ENCODE measurements at regions not wholly inside any gene's neighbourhood (a gene's known extent, or its start where the extent isn't known, plus 50 kb on each side); places are given as distances from the start of the nearest gene placed in this dataset.
"Not testable (repeated sequence)": the region's sequence is repeated elsewhere in the genome, so short reads cannot be mapped to it uniquely, and the experiment has no call there.

DNA sequence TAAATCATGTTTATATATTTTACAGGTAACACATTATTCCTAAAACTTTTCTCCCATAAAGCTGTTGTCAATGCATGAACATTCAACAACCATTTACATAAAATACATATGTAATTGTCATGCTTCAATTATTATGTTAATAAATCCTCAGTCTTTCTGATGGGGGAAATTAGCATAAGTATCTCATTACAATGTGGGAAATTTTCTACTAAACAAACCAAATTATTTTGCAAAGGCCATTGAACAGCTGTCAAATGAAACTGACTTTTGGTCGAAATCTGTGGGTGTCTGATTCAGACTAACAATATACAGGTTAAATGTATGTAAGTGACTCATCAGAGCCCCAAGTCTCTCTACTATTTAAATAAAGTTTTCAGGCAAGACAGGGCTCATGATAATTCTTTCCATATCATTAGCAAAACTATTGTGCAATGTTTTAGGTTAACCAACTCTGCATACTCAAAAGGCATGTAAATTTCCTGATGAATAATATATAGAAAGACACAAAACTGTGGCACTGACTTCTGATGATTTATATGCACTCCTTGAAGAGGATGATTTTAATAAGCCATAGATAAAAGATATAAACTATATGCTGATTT, 795.3 kb upstream of the AADAT start:
- CTCF ChIA-PET, result no interaction called here
- BruUV-seq (replicated peaks), result no TSS peak
- H3K4me1 Mint-ChIP-seq (ENCODE audit: low read depth, unreplicated experiment), result peaks cover 8% of the 10 kb centered on the region
- H3K27ac Mint-ChIP-seq (ENCODE audit: unreplicated experiment), result no peak overlapping the region
- no peaks in the 10 kb centered on the region for H3K36me3 Mint-ChIP-seq (ENCODE audit: insufficient read depth, unreplicated experiment)
- intact Hi-C loops (cut with micrococcal nuclease; ENCODE audit: unreplicated experiment), result no loop called here
- no peaks in the 10 kb centered on the region for H3K9me3 Mint-ChIP-seq (ENCODE audit: low read depth, unreplicated experiment)
- TF ChIP-seq, protein P1, sequence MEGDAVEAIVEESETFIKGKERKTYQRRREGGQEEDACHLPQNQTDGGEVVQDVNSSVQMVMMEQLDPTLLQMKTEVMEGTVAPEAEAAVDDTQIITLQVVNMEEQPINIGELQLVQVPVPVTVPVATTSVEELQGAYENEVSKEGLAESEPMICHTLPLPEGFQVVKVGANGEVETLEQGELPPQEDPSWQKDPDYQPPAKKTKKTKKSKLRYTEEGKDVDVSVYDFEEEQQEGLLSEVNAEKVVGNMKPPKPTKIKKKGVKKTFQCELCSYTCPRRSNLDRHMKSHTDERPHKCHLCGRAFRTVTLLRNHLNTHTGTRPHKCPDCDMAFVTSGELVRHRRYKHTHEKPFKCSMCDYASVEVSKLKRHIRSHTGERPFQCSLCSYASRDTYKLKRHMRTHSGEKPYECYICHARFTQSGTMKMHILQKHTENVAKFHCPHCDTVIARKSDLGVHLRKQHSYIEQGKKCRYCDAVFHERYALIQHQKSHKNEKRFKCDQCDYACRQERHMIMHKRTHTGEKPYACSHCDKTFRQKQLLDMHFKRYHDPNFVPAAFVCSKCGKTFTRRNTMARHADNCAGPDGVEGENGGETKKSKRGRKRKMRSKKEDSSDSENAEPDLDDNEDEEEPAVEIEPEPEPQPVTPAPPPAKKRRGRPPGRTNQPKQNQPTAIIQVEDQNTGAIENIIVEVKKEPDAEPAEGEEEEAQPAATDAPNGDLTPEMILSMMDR (IDR thresholded peaks at IDR 0.05; ENCODE audit: unreplicated experiment), result no peak
- no peaks in the 10 kb centered on the region for H3K27me3 Mint-ChIP-seq (ENCODE audit: unreplicated experiment)
- DNase-seq, result no peak
- H3K4me3 Mint-ChIP-seq (ENCODE audit: low read depth, unreplicated experiment), result no peak overlapping the region

DNA sequence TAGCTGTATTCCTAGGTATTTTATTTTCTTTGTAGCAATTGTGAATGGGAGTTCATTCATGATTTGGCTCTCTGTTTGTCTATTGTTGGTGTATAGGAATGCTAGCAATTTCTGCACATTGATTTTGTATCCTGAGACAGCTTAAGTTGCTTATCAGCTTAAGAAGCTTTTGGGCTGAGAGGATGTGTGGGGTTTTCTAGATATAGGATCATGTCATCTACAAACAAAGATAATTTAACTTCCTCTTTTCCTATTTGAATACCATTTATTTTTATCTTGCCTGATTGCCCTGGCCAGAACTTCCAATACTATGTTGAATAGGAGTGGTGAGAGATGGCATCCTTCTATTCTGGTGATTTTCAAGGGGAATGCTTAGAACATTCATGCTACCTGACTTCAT, 791.9 kb upstream of the AADAT start:
- H3K9me3 Mint-ChIP-seq (ENCODE audit: low read depth, unreplicated experiment); H3K27me3 Mint-ChIP-seq (ENCODE audit: unreplicated experiment); H3K36me3 Mint-ChIP-seq (ENCODE audit: insufficient read depth, unreplicated experiment); DNase-seq; H3K27ac Mint-ChIP-seq (ENCODE audit: unreplicated experiment); BruUV-seq (replicated peaks); intact Hi-C loops (cut with micrococcal nuclease; ENCODE audit: unreplicated experiment); H3K4me3 Mint-ChIP-seq (ENCODE audit: low read depth, unreplicated experiment); H3K4me1 Mint-ChIP-seq (ENCODE audit: low read depth, unreplicated experiment): not testable (repeated sequence)
- CTCF ChIA-PET, result interaction anchor here (0.7 kb wide), 1 partner anchor 69 kb away, joined by 3 read pairs; no protein-coding TSS in a partner anchor

DNA sequence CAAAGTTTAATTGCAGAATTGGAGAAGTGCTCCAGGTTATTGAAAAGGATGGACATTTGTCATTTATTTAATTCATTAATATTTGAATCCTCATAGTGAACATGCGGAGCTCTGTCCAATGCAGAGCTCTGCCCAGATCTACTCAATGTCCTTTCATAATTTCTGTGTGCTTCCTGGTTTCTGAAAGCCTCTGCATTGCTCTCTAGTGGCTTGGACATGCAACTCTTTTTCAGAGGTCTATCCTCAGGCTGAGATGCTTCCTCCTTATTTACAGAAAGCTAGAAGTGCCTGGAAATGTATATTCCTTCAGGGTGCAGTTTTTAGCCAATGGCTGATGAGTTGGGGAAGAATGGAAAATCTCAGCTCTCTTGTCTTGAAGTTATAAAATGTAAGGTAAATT, 786.1 kb upstream of the AADAT start:
- H3K9me3 Mint-ChIP-seq (ENCODE audit: low read depth, unreplicated experiment), result no peaks in the 10 kb centered on the region
- no peak overlapping the region for H3K4me3 Mint-ChIP-seq (ENCODE audit: low read depth, unreplicated experiment)
- DNase-seq, result no peak
- no peaks in the 10 kb centered on the region for H3K36me3 Mint-ChIP-seq (ENCODE audit: insufficient read depth, unreplicated experiment)
- H3K27me3 Mint-ChIP-seq (ENCODE audit: unreplicated experiment), result no peaks in the 10 kb centered on the region
- TF ChIP-seq, protein P1 (IDR thresholded peaks at IDR 0.05; ENCODE audit: unreplicated experiment), result no peak
- BruUV-seq (replicated peaks), result no TSS peak
- H3K27ac Mint-ChIP-seq (ENCODE audit: unreplicated experiment), result no peak overlapping the region
- intact Hi-C loops (cut with micrococcal nuclease; ENCODE audit: unreplicated experiment), result no loop called here
- no peaks in the 10 kb centered on the region for H3K4me1 Mint-ChIP-seq (ENCODE audit: low read depth, unreplicated experiment)
- CTCF ChIA-PET, result no interaction called here

DNA sequence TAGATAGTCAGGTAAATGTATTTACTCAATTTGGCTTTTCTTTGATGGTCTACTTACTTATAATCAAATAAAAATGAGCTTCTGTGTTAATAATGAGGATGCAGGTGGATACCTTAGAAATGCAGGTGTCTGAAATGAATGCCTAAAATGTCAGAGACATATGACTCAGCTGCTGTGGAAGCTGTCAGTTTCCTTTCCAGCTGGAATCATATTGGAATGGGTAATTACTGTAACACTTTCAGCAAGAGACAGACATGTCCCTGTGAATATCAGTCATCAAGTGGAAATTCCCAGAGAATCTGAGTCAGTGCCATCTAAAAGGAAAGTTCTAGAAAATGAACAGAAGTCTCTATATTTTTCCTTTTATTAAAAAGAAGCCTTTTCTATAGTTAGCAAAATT, 783.0 kb upstream of the AADAT start:
- no TSS peak for BruUV-seq (replicated peaks)
- Mint-ChIP-seq H3K36me3 (ENCODE audit: insufficient read depth, unreplicated experiment) (no peaks in the 10 kb centered on the region), H3K9me3 (ENCODE audit: low read depth, unreplicated experiment) (peaks cover 4% of the 10 kb centered on the region), H3K27me3 (ENCODE audit: unreplicated experiment) (no peaks in the 10 kb centered on the region), H3K4me3 (ENCODE audit: low read depth, unreplicated experiment) (no peak overlapping the region), H3K4me1 (ENCODE audit: low read depth, unreplicated experiment) (no peaks in the 10 kb centered on the region), H3K27ac (ENCODE audit: unreplicated experiment) (no peak overlapping the region)
- TF ChIP-seq, protein P1 (IDR thresholded peaks at IDR 0.05; ENCODE audit: unreplicated experiment), result no peak
- no peak for DNase-seq
- intact Hi-C loops (cut with micrococcal nuclease; ENCODE audit: unreplicated experiment), result no loop called here
- CTCF ChIA-PET, result no interaction called here

DNA sequence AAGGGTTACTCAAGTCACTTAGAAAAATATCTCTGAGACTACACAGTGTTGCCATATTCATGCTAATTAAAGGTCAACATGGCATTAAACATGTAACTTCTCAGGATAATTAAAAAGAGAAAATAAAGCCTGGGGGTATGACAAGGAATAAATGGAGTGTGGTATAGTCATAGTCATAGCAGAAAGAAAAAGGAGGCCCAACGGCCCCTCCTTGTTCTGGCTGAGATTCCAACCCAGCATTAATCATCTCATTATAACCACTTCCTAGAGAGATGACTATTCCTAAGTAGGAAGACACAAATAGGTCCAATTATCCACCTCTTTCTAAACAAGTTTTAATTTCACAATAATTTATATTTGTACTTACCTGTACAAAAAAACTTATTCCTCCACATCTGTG, 778.4 kb upstream of the AADAT start:
- H3K36me3 Mint-ChIP-seq (ENCODE audit: insufficient read depth, unreplicated experiment), result no peaks in the 10 kb centered on the region
- intact Hi-C loops (cut with micrococcal nuclease; ENCODE audit: unreplicated experiment), result no loop called here

More for the DNA sequence above, 778.4 kb upstream of the AADAT start:
- CTCF ChIA-PET, result no interaction called here
- DNase-seq, result no peak
- Mint-ChIP-seq H3K9me3 (ENCODE audit: low read depth, unreplicated experiment) (peaks cover 4% of the 10 kb centered on the region), H3K4me3 (ENCODE audit: low read depth, unreplicated experiment) (no peak overlapping the region), H3K27ac (ENCODE audit: unreplicated experiment) (no peak overlapping the region), H3K4me1 (ENCODE audit: low read depth, unreplicated experiment) (no peaks in the 10 kb centered on the region), H3K27me3 (ENCODE audit: unreplicated experiment) (no peaks in the 10 kb centered on the region)
- BruUV-seq (replicated peaks), result no TSS peak
- TF ChIP-seq, protein P1 (IDR thresholded peaks at IDR 0.05; ENCODE audit: unreplicated experiment), result no peak
